ENCODE measurements at regions not wholly inside any gene's neighbourhood (a gene's known extent, or its start where the extent isn't known, plus 50 kb on each side); places are given as distances from the start of the nearest gene placed in this dataset.

- DNase-seq (ENCODE audit: low read depth in 1 of 2, low spot score in 1 of 2), result no peak
Measured at GRCh38 chr6:25064006-25064405, 128.2 kb upstream of the RIPOR2 start.

GRCh38 chr6:25065666-25066065, 129.9 kb upstream of the RIPOR2 start:
- DNase-seq (ENCODE audit: low read depth in 1 of 2, low spot score in 1 of 2), result no peak

DNA sequence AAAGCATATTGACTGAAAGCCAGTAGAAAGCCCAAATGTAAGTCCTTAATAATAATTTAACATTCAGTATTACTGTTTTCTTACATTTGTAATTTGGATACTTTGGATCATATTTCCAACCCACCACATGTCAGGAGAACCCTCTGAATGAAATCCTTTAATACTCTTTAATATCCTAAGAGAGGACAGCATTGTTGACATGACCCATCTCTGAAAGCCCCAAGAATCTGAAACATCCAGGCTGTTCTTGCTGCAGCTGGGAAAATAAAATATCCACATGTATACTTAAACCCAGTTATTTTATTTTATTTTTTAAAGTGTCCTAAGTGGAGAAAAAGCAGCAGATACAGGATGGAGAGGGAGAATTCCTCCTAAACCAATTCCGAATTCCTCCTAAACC, 130.8 kb upstream of the RIPOR2 start:
- DNase-seq (ENCODE audit: low read depth in 1 of 2, low spot score in 1 of 2), result no peak

DNA sequence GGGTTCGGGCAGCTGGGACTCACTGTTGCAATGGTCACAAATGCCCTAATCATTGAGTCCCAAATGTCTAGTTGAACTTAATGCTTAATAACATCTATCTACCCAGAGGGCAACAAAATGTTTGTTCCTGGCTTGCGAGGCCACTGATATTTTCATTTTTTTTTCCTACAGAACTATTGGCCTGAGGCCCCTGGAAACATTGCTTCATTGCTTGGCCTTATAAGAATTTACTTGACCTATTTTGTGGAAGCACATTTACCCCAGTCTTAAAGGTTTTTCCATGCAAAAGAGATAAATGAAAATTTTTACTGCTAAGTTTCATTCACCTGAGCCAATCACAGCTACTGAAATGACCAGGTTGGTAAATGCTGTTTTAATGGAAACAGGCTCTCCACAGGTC, 133.1 kb upstream of the RIPOR2 start:
- DNase-seq (ENCODE audit: low read depth in 1 of 2, low spot score in 1 of 2), result no peak

GRCh38 chr6:25070547-25071366, 135.0 kb upstream of the RIPOR2 start:
- DNase-seq (ENCODE audit: low read depth in 1 of 2, low spot score in 1 of 2), result peak; percentile 51 to 81

DNA sequence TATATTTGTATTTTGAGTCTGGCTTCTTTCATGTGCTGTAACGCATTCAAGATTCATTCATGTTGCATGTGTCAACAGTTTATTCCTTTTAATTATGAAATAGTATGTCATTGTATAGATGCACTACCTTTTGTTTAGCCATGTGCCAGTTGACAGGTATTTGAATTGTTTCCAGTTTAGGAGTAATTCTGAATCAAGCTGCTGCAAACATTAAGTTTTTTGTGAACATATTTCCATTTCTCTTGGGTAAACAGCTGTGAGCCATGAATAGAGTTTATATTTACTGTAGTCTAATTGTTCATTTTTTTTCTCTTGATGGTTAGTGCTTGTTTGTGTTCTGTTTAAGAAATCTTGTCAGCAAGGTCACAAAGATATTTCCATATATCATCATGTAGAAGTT, 142.4 kb upstream of the RIPOR2 start:
- no peak for DNase-seq (ENCODE audit: low read depth in 1 of 2, low spot score in 1 of 2)

DNA sequence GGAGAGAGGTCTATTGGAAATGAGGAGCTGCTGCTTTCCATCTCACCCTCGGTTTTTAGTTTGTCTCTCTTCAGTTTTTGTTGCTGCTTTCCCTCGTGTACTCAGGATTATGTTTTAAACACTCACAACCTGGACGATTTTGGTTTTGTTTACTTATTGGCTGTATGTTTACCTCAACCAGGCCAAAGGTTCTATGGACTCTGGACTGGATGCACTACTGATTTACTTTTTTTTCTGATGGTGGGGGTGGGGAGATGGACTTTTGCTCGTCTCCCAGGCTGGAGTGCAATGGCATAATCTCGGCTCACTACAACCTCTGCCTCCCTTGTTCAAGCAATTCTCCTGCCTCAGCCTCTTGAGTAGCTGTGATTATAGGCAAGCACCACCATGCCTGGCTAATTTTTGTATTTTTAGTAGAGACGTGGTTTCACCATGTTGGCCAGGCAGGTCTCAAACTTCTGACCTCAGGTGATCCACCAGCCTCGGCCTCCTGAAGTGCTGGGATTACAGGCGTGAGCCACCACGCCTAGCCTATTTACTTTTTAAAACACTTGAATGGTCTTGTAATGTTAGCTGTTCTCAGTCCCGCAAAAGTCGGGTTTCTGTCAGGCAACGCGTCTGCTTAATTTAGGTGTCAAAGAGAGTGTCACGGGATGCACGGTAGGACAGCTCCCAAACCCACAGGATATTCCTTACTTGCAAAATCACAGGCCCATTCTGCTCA, 148.2 kb upstream of the RIPOR2 start:
- DNase-seq (ENCODE audit: low read depth in 1 of 2, low spot score in 1 of 2), result no peak

GRCh38 chr6:25084508-25084833, 148.7 kb upstream of the RIPOR2 start:
- no peak for DNase-seq (ENCODE audit: low read depth in 1 of 2, low spot score in 1 of 2)

DNA sequence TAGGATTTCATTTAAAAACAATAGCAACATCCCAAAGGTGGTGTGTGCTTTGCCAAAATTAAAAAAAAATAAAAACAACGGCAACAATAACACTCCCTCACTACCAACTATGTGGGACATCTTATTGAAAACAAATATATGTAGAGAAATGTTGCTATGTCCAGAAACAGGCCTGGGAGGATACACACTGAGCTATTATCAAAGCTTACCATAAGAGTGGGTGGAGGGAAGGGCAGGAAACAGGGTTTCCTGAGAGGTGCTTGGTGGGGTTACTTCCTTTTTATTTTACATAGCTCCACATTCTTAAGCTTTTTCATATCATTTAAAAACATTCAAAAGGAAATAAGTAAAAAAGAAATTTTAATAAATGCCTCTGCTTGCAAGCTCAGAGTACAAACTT, 150.0 kb upstream of the RIPOR2 start:
- DNase-seq (ENCODE audit: low read depth in 1 of 2, low spot score in 1 of 2), result no peak

- DNase-seq (ENCODE audit: low read depth in 1 of 2, low spot score in 1 of 2), result no peak
Measured at GRCh38 chr6:25086500-25087091, 150.8 kb upstream of the RIPOR2 start.

GRCh38 chr6:25088513-25088912, 152.8 kb upstream of the RIPOR2 start:
- DNase-seq (ENCODE audit: low read depth in 1 of 2, low spot score in 1 of 2), result no peak

GRCh38 chr6:25089442-25089841, 153.7 kb upstream of the RIPOR2 start:
- DNase-seq (ENCODE audit: low read depth in 1 of 2, low spot score in 1 of 2), result no peak

DNA sequence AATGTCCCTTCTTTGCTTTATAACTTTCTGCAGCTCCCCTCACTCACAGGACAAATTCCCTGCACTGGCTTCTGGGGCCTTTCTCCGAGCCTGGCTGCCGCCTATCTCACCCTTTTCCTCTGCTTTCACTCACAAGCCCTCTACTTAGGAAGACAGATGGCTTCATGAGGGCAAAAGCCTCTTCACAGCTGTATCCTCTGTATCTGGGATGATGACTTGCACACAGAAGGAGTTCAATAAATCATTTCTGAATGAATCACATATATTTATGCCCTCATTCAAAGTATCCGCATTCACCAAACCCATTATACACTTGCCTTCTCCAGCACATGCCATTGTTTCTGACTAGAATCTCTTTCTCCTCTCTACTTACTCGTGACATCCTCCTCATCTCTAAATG, 159.0 kb upstream of the RIPOR2 start:
- no peak for DNase-seq (ENCODE audit: low read depth in 1 of 2, low spot score in 1 of 2)

- no peak for DNase-seq (ENCODE audit: low read depth in 1 of 2, low spot score in 1 of 2)
Measured at GRCh38 chr6:25100288-25100687, 164.5 kb upstream of the RIPOR2 start.

- no peak for DNase-seq (ENCODE audit: low read depth in 1 of 2, low spot score in 1 of 2)
Measured at GRCh38 chr6:25103603-25104002, 167.8 kb upstream of the RIPOR2 start.

DNA sequence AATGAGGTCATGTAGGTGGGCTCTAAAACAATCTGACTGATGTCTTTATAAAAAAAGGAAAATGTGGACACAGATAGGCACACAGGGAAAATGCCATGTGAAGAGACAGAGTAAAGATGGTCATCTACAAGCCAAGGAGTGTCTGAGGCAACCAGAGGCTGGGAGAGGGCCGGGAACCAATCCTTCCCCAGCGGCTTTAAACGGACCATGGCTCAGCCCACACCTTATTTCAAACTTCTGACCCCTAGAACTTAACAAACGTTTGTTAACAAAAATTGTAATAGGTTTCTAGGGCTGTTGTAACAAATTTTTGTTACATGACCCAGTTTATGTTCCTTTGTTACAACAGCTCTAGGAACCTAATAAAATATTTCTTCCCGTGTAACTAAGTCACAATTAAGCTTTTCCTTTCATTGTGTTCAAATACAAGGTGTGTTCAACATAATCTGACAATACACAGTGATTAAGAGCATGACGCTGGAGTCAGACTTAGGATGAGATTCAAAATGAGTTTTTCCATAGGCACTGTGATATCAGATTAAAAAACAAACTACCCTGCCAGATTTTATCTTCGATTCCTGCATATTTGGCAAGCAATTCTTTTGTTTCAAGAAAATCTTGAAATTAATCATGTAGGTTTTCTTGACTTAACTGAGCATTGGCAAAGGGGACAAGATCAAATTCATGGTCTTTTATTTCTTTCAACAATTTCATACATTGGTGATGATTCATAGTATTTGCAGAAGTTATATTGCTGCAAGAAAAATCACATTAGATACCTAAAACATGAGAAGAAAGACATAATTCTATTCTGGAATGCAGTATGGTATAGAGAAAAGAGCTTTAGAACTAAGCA, 169.5 kb upstream of the RIPOR2 start:
- no peak for DNase-seq (ENCODE audit: low read depth in 1 of 2, low spot score in 1 of 2)

GRCh38 chr6:25107218-25107617, 171.5 kb upstream of the RIPOR2 start:
- no peak for DNase-seq (ENCODE audit: low read depth in 1 of 2, low spot score in 1 of 2)

- DNase-seq (ENCODE audit: low read depth in 1 of 2, low spot score in 1 of 2), result no peak
Measured at GRCh38 chr6:25111782-25112181, 167.4 kb upstream of the CARMIL1 start.

GRCh38 chr6:25112322-25112773, 166.8 kb upstream of the CARMIL1 start:
- no peak for DNase-seq (ENCODE audit: low read depth in 1 of 2, low spot score in 1 of 2)

GRCh38 chr6:25113436-25113835, 165.7 kb upstream of the CARMIL1 start:
- no peak for DNase-seq (ENCODE audit: low read depth in 1 of 2, low spot score in 1 of 2)

- DNase-seq (ENCODE audit: low read depth in 1 of 2, low spot score in 1 of 2), result no peak
Measured at GRCh38 chr6:25118038-25118437, 161.1 kb upstream of the CARMIL1 start.
